Trophoblast cell (in vitro differentiated cells and primary cell): ENCODE measurements at regions not wholly inside any gene's neighbourhood (a gene's known extent, or its start where the extent isn't known, plus 50 kb on each side); places are given as distances from the start of the nearest gene placed in this dataset.
"Not testable (repeated sequence)": the region's sequence is repeated elsewhere in the genome, so short reads cannot be mapped to it uniquely, and the experiment has no call there.

Source experiments
- DNase-seq, 2 donors: peaks; one replicate each; pipeline ENCODE4 v3.0.0-alpha.2; 2016
- H2AFZ ChIP-seq: 2 replicates; pipeline ENCODE4 v1.6.1; 2013; ENCODE audit warnings: low read length, moderate library complexity, mild to moderate bottlenecking; ENCODE audit not compliant: insufficient read depth, poor library complexity
- H2AK5ac ChIP-seq: 2 replicates; pipeline ENCODE4 v1.6.1; 2013; ENCODE audit warnings: mild to moderate bottlenecking, low read length
- H2BK120ac ChIP-seq: 2 replicates; pipeline ENCODE4 v1.6.1; 2013; ENCODE audit warnings: low read length, mild to moderate bottlenecking, moderate library complexity; ENCODE audit not compliant: insufficient read depth, poor library complexity
- H2BK12ac ChIP-seq: 2 replicates; pipeline ENCODE4 v1.6.1; 2013; ENCODE audit warnings: mild to moderate bottlenecking, low read length, moderate library complexity
- H2BK5ac ChIP-seq: 2 replicates; pipeline ENCODE4 v1.6.1; 2013; ENCODE audit warnings: low read length, low read depth, moderate library complexity, mild to moderate bottlenecking; ENCODE audit not compliant: poor library complexity
- H3K14ac ChIP-seq: 2 replicates; pipeline ENCODE4 v1.6.1; 2013; ENCODE audit warnings: mild to moderate bottlenecking, low read length
- H3K18ac ChIP-seq: 2 replicates; pipeline ENCODE4 v1.6.1; 2013; ENCODE audit warnings: mild to moderate bottlenecking, low read length
- H3K23ac ChIP-seq: 2 replicates; pipeline ENCODE4 v1.6.1; 2013; ENCODE audit warnings: low read length
- H3K27ac ChIP-seq: 2 replicates; pipeline ENCODE4 v1.5.1; 2013; ENCODE audit warnings: low read depth, mild to moderate bottlenecking, inconsistent platforms, low read length, moderate library complexity
- H3K27me3 ChIP-seq: 2 replicates; pipeline ENCODE4 v1.6.1; 2013; ENCODE audit warnings: inconsistent platforms, mild to moderate bottlenecking, low read length, moderate library complexity; ENCODE audit not compliant: insufficient read depth
- H3K36me3 ChIP-seq, 2 experiments: 1 replicate in 1 of 2; 2 replicates in 1 of 2; pipeline ENCODE4 v1.6.1; 2013; ENCODE audit warnings: low read length in 2 of 2, mild to moderate bottlenecking in 2 of 2, moderate library complexity in 1 of 2; ENCODE audit not compliant: insufficient read depth in 2 of 2, control insufficient read depth in 1 of 2
- H3K4ac ChIP-seq: 2 replicates; pipeline ENCODE4 v1.6.1; 2013; ENCODE audit warnings: low read depth, mild to moderate bottlenecking, low read length, moderate library complexity
- H3K4me1 ChIP-seq, 2 experiments: 1 replicate in 1 of 2; 2 replicates in 1 of 2; pipeline ENCODE4 v1.6.1; 2013; ENCODE audit warnings: low read length in 2 of 2, mild to moderate bottlenecking in 2 of 2, moderate library complexity in 1 of 2; ENCODE audit not compliant: insufficient read depth in 2 of 2, control insufficient read depth in 1 of 2
- H3K4me2 ChIP-seq: 2 replicates; pipeline ENCODE4 v1.6.1; 2013; ENCODE audit warnings: inconsistent platforms, mild to moderate bottlenecking, low read length, moderate library complexity
- H3K4me3 ChIP-seq: 2 replicates; pipeline ENCODE4 v1.5.1; 2013; ENCODE audit warnings: mild to moderate bottlenecking, low read depth, low read length, inconsistent platforms
- H3K79me1 ChIP-seq: one replicate; pipeline ENCODE4 v1.6.1; 2013; ENCODE audit warnings: low read length
- H3K79me2 ChIP-seq: 2 replicates; pipeline ENCODE4 v1.6.1; 2013; ENCODE audit warnings: low read length, mild to moderate bottlenecking; ENCODE audit not compliant: control insufficient read depth, insufficient read depth, poor library complexity
- H3K9ac ChIP-seq: 2 replicates; pipeline ENCODE4 v1.6.1; 2013; ENCODE audit warnings: mild to moderate bottlenecking, low read length
- H3K9me3 ChIP-seq: 2 replicates; pipeline ENCODE4 v1.6.1; 2013; ENCODE audit warnings: low read depth, mild to moderate bottlenecking, control low read depth, inconsistent platforms, low read length; ENCODE audit not compliant: insufficient read depth
- H4K12ac ChIP-seq: 2 replicates; pipeline ENCODE4 v1.6.1; 2013; ENCODE audit warnings: low read depth, mild to moderate bottlenecking, low read length, moderate library complexity
- H4K8ac ChIP-seq: 2 replicates; pipeline ENCODE4 v1.6.1; 2013; ENCODE audit warnings: low read depth, mild to moderate bottlenecking, low read length, moderate library complexity
- H4K91ac ChIP-seq: one replicate; pipeline ENCODE4 v1.6.1; 2013; ENCODE audit warnings: low read depth, mild to moderate bottlenecking, low read length, moderate library complexity
- WGBS: extraction: QIAGEN DNeasy Blood & Tissue Kit; methylation state at CpG from one replicate; pipeline ENCODE4 v1.1.7; 2013; ENCODE audit warnings: missing lambda C conversion rate; ENCODE audit not compliant: insufficient read length, insufficient coverage; ENCODE audit errors: extremely low coverage; 5-methylcytosine and 5-hydroxymethylcytosine counted together

GRCh38 chr15:35256551-35256950 lies 171.5 kb upstream of the NANOGP8 start:
- Histone ChIP-seq H3K14ac (no peak overlapping the region), H2AK5ac (no peak overlapping the region), H3K27ac (no peak overlapping the region), H2BK5ac (no peak overlapping the region), H3K79me2 (no peaks in the 10 kb centered on the region), H4K8ac (no peak overlapping the region), H3K4ac (no peak overlapping the region), H2AFZ (no peak overlapping the region), H3K36me3 (no peaks in the 10 kb centered on the region), H3K23ac (no peak overlapping the region), H3K4me1 (peaks cover 0 to 2% of the 10 kb centered on the region in 2 experiments), H2BK12ac (no peak overlapping the region), H3K9ac (no peak overlapping the region), H2BK120ac (no peak overlapping the region), H4K12ac (no peak overlapping the region), H3K27me3 (no peaks in the 10 kb centered on the region), H3K9me3 (no peaks in the 10 kb centered on the region), H3K4me2 (no peak overlapping the region), H3K4me3 (no peak overlapping the region), H3K79me1 (no peaks in the 10 kb centered on the region), H4K91ac (no peak overlapping the region), H3K18ac (no peak overlapping the region)
- DNase-seq, result no peak
- WGBS, result no CpG with 5 or more reads among the region's 2 CpGs

GRCh38 chr15:35256141-35256540 lies 171.0 kb upstream of the NANOGP8 start:
- Histone ChIP-seq H3K18ac (no peak overlapping the region), H2BK5ac (no peak overlapping the region), H3K4me2 (no peak overlapping the region), H2AK5ac (no peak overlapping the region), H4K91ac (no peak overlapping the region), H3K9me3 (no peaks in the 10 kb centered on the region), H3K36me3 (no peaks in the 10 kb centered on the region), H2AFZ (no peak overlapping the region), H3K14ac (no peak overlapping the region), H3K4ac (no peak overlapping the region), H2BK120ac (no peak overlapping the region), H3K4me1 (peaks cover 0 to 2% of the 10 kb centered on the region in 2 experiments), H3K27ac (no peak overlapping the region), H4K8ac (no peak overlapping the region), H3K79me1 (no peaks in the 10 kb centered on the region), H3K23ac (no peak overlapping the region), H3K79me2 (no peaks in the 10 kb centered on the region), H3K27me3 (no peaks in the 10 kb centered on the region), H4K12ac (no peak overlapping the region), H3K9ac (no peak overlapping the region), H2BK12ac (no peak overlapping the region), H3K4me3 (no peak overlapping the region)
- WGBS, result no CpG with 5 or more reads among the region's 2 CpGs
- no peak for DNase-seq

DNA sequence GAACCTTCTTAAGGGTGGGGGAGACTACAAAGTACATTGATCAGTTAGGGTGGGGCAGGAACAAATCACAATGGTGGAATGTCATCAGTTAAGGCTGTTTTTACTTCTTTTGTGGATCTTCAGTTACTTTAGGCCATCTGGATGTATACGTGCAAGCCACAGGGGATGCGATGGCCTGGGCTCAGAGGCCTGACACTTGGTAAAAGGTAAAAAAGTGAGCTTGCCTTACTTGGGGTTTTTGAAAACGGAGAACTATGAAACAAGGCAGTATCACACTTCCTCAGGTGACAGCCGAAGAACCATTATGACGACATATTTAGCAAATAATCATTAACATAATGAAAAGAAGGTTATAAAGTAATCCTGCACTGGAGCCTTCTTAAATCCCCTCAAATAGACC lies 169.8 kb upstream of the NANOGP8 start:
- no CpG with 5 or more reads among the region's 5 CpGs for WGBS
- not testable (repeated sequence) for H3K79me2 ChIP-seq, H3K4me1 ChIP-seq, H2BK12ac ChIP-seq, H2BK5ac ChIP-seq, H3K4ac ChIP-seq, H3K9ac ChIP-seq, H2AFZ ChIP-seq, H2BK120ac ChIP-seq, H4K8ac ChIP-seq, H3K4me3 ChIP-seq, H3K18ac ChIP-seq, H3K79me1 ChIP-seq, H3K27ac ChIP-seq, H3K14ac ChIP-seq, H3K23ac ChIP-seq, H3K9me3 ChIP-seq, H4K12ac ChIP-seq, H3K27me3 ChIP-seq, H3K36me3 ChIP-seq, H3K4me2 ChIP-seq, H2AK5ac ChIP-seq, DNase-seq
- H4K91ac ChIP-seq, result peak overlapping the region; percentile 14

GRCh38 chr15:35254062-35254461 lies 169.0 kb upstream of the NANOGP8 start:
- no peak overlapping the region for H3K4me2 ChIP-seq
- H3K4me1 ChIP-seq, result peaks cover 0 to 2% of the 10 kb centered on the region in 2 experiments
- no peak overlapping the region for H2BK120ac ChIP-seq
- H4K91ac ChIP-seq, result no peak overlapping the region
- no peak overlapping the region for H3K23ac ChIP-seq
- H3K27ac ChIP-seq, result no peak overlapping the region
- no peaks in the 10 kb centered on the region for H3K36me3 ChIP-seq
- H2BK12ac ChIP-seq, result no peak overlapping the region
- H3K9me3 ChIP-seq, result no peaks in the 10 kb centered on the region
- no CpG with 5 or more reads among the region's 1 CpG for WGBS
- no peak overlapping the region for H2AK5ac ChIP-seq
- H2BK5ac ChIP-seq, result no peak overlapping the region
- no peak for DNase-seq
- no peak overlapping the region for H4K8ac ChIP-seq
- no peak overlapping the region for H4K12ac ChIP-seq
- no peak overlapping the region for H3K4ac ChIP-seq
- H3K79me1 ChIP-seq, result no peaks in the 10 kb centered on the region
- H3K14ac ChIP-seq, result no peak overlapping the region
- no peak overlapping the region for H3K18ac ChIP-seq
- H2AFZ ChIP-seq, result no peak overlapping the region
- no peaks in the 10 kb centered on the region for H3K27me3 ChIP-seq
- no peak overlapping the region for H3K9ac ChIP-seq
- H3K4me3 ChIP-seq, result no peak overlapping the region
- no peaks in the 10 kb centered on the region for H3K79me2 ChIP-seq
